ENCODE measurements at regions not wholly inside any gene's neighbourhood (a gene's known extent, or its start where the extent isn't known, plus 50 kb on each side); places are given as distances from the start of the nearest gene placed in this dataset.

- ChIA-PET POLR2A (no interaction called here), RAD21 (ENCODE audit: low non-redundant PET in 1 of 2, low total read pairs in 2 of 2, uncharacterized antibody in 2 of 2, unreplicated experiment in 2 of 2) (no interaction called here), CTCF (no interaction called here)
- Histone ChIP-seq H3K27me3 (ENCODE audit: insufficient read depth, low read length) (peaks cover 34% of the 10 kb centered on the region), H2AFZ (ENCODE audit: low read depth, low read length, poor library complexity, severe bottlenecking) (no peak overlapping the region), H3K4me1 (ENCODE audit: control insufficient read depth in 1 of 2, insufficient read depth in 2 of 2, low read length in 2 of 2) (no peaks in the 10 kb centered on the region), H3K4me3 (replicated peaks in 1 of 2; ENCODE audit: low read depth in 1 of 2, low read length in 2 of 2) (no peak overlapping the region), H3K9me3 (ENCODE audit: control insufficient read depth in 1 of 2, insufficient read depth in 1 of 2, low read depth in 1 of 2, low read length in 2 of 2) (peaks cover 0 to 5% of the 10 kb centered on the region in 2 experiments; a peak in 2 of 4 replicates), H3K9ac (ENCODE audit: low read length) (no peak overlapping the region), H3K27ac (ENCODE audit: low read depth, low read length) (no peak overlapping the region), H3K79me2 (ENCODE audit: insufficient read depth, low read length) (no peaks in the 10 kb centered on the region), H3K4me2 (ENCODE audit: low read length) (no peak overlapping the region), H3K36me3 (ENCODE audit: control insufficient read depth in 1 of 2, insufficient read depth in 2 of 2, low read length in 2 of 2) (no peaks in the 10 kb centered on the region), H3K9me2 (ENCODE audit: insufficient read depth) (no peaks in the 10 kb centered on the region), H4K20me1 (ENCODE audit: insufficient read depth) (no peaks in the 10 kb centered on the region)
- intact Hi-C loops (cut with micrococcal nuclease), result no loop called here
- TF ChIP-seq ZFX (IDR thresholded peaks at IDR 0.05) (no peak), EZH2 (IDR thresholded peaks at IDR 0.05) (no peak), ZNF274 (IDR thresholded peaks at IDR 0.05; ENCODE audit: low read depth, low read length) (no peak), JUND (IDR thresholded peaks at IDR 0.05) (no peak), EGR1 (IDR thresholded peaks at IDR 0.05; ENCODE audit: low read depth) (no peak), TCF7L2 (IDR thresholded peaks at IDR 0.05; ENCODE audit: borderline replicate concordance, extremely low read depth, insufficient read depth, insufficient read length) (no peak), CTCF (IDR thresholded peaks at IDR 0.05 in 2 of 3, conservative IDR thresholded peaks at IDR 0.05 in 1 of 3; ENCODE audit: borderline replicate concordance in 1 of 3, insufficient read depth in 1 of 3, low read depth in 2 of 3, low read length in 2 of 3) (peak in 1 of 3 experiments; percentile 17; a peak in 1 of 6 replicates), SRF (IDR thresholded peaks at IDR 0.05; ENCODE audit: low read depth) (no peak)
- no peak for ATAC-seq
- no peak for DNase-seq (ENCODE audit: low read depth, low spot score)
- no TSS peak for BruUV-seq (replicated peaks)
Observed at GRCh38 chr7:45368129-45368807, 205.9 kb upstream of the ADCY1 start.

- Histone ChIP-seq H3K36me3 (ENCODE audit: control insufficient read depth in 1 of 2, insufficient read depth in 2 of 2, low read length in 2 of 2) (no peaks in the 10 kb centered on the region), H3K4me1 (ENCODE audit: control insufficient read depth in 1 of 2, insufficient read depth in 2 of 2, low read length in 2 of 2) (no peaks in the 10 kb centered on the region), H3K4me3 (replicated peaks in 1 of 2; ENCODE audit: low read depth in 1 of 2, low read length in 2 of 2) (no peak overlapping the region), H3K9me3 (ENCODE audit: control insufficient read depth in 1 of 2, insufficient read depth in 1 of 2, low read depth in 1 of 2, low read length in 2 of 2) (no peaks in the 10 kb centered on the region), H2AFZ (ENCODE audit: low read depth, low read length, poor library complexity, severe bottlenecking) (no peak overlapping the region), H3K27me3 (ENCODE audit: insufficient read depth, low read length) (peaks cover 3% of the 10 kb centered on the region; the same call in 1 of the 2 replicates), H4K20me1 (ENCODE audit: insufficient read depth) (no peaks in the 10 kb centered on the region), H3K9ac (ENCODE audit: low read length) (no peak overlapping the region), H3K79me2 (ENCODE audit: insufficient read depth, low read length) (no peaks in the 10 kb centered on the region), H3K27ac (ENCODE audit: low read depth, low read length) (no peak overlapping the region), H3K4me2 (ENCODE audit: low read length) (no peak overlapping the region), H3K9me2 (ENCODE audit: insufficient read depth) (no peaks in the 10 kb centered on the region)
- RAD21 ChIA-PET (ENCODE audit: low non-redundant PET in 1 of 2, low total read pairs in 2 of 2, uncharacterized antibody in 2 of 2, unreplicated experiment in 2 of 2), result no interaction called here
- POLR2A ChIA-PET, result no interaction called here
- TF ChIP-seq MAX (IDR thresholded peaks at IDR 0.05), result no peak
- TF ChIP-seq ZFX (IDR thresholded peaks at IDR 0.05), result no peak
- no peak for TF ChIP-seq ATF3 (IDR thresholded peaks at IDR 0.05)
- no peak for TF ChIP-seq ZBTB33 (IDR thresholded peaks at IDR 0.05; ENCODE audit: extremely low read depth, insufficient replicate concordance, low read length)
- no peak for TF ChIP-seq RAD21 (IDR thresholded peaks at IDR 0.05; ENCODE audit: low read depth)
- no peak for TF ChIP-seq POLR2A (IDR thresholded peaks at IDR 0.05; ENCODE audit: borderline replicate concordance, extremely low read depth, insufficient read depth, insufficient read length)
- no peak for TF ChIP-seq CEBPB (IDR thresholded peaks at IDR 0.05; ENCODE audit: low read depth)
- no peak for TF ChIP-seq SIN3A (IDR thresholded peaks at IDR 0.05; ENCODE audit: low read depth)
- TF ChIP-seq SRF (IDR thresholded peaks at IDR 0.05; ENCODE audit: low read depth), result no peak
- TF ChIP-seq YY1 (IDR thresholded peaks at IDR 0.05; ENCODE audit: extremely low read depth, insufficient replicate concordance, low read depth, low read length), result no peak
- TF ChIP-seq ZNF274 (IDR thresholded peaks at IDR 0.05; ENCODE audit: low read depth, low read length), result no peak
- no peak for TF ChIP-seq TCF7L2 (IDR thresholded peaks at IDR 0.05; ENCODE audit: borderline replicate concordance, extremely low read depth, insufficient read depth, insufficient read length)
- intact Hi-C loops (cut with micrococcal nuclease), result no loop called here
- DNase-seq (ENCODE audit: low read depth, low spot score) (no peak), ATAC-seq (0 out of 2 replicates have a peak, but pooled peaks have one; percentile 30)
- CTCF ChIA-PET, result no interaction called here
- no TSS peak for BruUV-seq (replicated peaks)
Observed at GRCh38 chr7:45384499-45384898, 189.7 kb upstream of the ADCY1 start.

Data from HCT116 (cell line).